HG02840 (cell line): ENCODE measurements at regions not wholly inside any gene's neighbourhood (a gene's known extent, or its start where the extent isn't known, plus 50 kb on each side); places are given as distances from the start of the nearest gene placed in this dataset.

Experiments
- ATAC-seq: cut with Tn5 transposase; IDR thresholded peaks from one replicate; pipeline ENCODE4 v1.9.1; 2021; ENCODE audit warnings: mild to moderate bottlenecking, moderate library complexity, moderate number of reproducible peaks; ENCODE audit not compliant: unreplicated experiment, low FRiP score

DNA sequence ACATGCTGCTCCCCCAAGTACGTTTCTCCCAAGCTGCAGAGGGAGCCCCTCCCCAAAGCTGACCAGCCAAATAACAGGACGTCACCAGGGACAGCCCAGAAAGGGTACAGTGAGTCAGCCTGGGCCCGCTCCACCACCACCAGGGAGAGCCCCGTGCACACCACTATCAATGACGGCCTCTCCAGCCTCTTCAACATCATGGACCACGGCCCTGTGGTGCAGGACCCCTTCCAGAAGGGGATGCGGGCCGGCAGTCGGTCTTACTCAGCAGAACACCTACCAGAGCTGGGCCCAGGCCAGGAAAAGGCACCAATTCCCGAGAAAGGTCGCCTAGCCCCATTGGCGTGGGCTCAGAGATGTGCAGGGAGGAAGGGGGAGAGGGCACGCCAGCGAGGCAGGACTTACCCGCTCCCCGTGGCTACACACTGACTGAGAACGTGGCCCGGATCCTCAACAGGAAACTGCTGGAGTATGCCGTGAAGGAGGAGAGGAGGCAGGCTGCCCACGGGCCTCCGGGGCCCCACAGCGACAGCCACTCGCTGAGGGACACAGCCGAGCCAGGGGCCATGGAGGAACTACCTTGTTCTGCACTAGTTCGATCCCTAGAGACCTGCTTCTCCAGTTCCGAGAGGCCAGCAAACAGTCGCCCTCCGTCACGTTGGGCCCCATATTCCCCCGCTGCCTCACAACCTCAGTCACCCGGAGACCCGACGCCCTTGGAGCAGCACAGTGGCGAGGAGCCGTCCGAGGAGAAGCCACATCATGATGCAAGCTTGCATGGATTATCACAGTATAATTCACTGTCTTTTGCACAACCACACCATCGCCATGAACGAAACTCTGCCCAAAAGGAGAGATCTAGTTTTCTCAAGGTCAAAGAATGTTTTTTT lies 815.9 kb upstream of the KLHL1 start:
- ATAC-seq: no peak

DNA sequence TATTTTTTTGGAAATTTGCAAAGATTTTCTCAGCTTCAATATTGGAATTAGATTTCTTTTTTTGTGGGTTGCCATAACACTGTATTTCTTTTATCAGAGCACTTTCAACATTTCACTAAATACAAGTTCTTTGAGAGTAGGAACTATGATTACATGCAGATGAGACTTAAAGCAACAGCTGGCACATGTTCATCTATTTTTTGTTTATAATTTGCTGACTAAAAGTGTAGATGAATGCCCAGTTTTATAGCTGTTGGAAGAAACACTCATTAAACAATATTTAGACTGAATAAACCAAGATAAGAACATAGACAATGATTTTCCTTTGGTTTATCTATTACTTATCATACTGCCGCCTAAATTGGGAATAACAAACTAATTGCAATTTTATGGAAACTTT lies 803.0 kb upstream of the KLHL1 start:
- ATAC-seq: no peak

DNA sequence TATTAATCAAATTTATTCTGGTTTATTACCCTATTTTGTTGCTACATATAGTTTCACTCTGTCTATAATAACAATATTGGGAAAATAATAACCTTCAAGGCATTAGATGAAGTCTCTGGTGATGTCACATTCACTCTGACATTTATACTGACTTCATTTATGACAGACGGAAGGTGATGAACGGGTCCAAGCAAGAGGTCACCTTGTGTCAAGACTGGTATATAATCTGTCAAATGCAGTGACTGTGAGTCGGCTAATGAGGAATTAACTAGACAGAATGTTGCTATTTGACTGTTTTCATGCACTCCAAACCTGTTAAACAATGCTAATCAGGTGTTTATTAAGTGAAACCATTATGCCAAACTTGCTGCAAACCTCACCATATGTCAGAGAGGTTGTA lies 800.5 kb upstream of the KLHL1 start:
- no peak for ATAC-seq

DNA sequence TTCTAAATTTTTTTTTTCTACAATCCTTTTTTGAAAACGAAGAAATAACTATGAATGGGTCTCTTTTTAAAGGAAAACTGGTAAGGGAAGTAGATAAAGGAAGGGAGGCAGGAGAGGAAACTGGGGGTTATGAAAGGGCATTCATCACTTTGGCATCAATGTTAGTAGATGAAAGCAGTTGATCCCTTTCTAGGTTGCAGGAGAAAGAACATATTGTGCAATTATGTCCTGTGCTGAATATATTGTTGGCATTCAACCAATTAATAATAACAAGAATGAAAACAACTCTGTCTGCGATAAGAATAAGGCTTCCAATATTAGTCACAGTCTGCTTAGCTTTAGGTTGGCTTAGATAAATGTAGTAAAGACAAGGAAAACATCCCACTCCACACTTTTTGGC lies 796.8 kb upstream of the KLHL1 start:
- ATAC-seq: no peak

DNA sequence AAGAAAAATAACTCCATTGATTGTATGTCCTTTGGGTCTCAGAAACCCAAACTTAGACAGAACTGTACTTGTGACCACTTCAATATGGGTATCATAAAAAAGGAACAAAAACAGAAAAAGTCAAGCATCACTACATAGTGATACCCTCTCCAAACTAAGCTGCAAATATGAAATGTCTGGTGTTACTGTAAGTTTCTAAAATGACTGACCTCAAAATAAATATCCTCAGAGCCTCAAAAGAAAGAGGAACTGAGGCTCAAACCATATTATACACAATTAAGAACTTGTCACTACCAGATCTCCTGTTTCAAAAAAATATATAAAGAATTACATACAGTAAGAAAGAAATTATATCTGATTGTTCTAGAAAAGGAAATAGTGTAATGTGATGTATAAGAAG lies 787.9 kb upstream of the KLHL1 start:
- no peak for ATAC-seq

DNA sequence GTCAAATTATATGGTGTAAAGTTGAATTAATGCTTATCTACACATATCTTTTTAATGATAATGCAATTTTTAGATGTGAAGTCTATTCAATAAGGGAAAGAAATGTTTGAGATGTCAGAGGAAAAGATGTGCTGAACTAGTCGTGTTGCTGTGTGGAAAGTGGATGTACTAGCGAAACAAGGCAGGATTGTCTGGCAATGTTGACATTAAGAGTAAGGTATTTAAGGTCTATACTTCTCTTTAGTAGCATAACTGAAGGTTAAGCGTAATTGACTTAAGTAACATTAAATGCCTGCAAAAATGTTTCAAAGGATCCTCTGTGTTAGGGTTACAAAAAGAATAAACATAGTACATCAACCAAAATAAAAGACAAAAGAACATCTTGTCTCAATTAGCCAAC lies 787.3 kb upstream of the KLHL1 start:
- no peak for ATAC-seq

DNA sequence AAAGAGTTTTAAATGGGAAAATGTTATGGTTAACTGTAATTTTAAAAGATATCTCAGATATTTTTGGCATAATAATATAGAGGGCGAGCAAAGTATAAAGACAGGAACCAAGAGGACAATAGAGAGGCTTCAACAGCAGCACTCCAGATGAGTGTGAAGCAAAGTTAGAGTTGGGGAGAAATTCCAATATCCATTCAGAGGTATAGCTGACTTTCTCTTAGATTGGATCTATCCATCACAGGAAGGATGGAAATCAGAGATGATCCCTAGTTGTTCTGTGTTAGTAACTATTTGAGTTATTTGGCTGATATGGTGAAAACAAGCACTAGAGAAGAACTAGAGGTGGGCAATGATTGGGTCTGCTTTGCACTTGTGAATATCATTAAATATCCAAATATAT lies 786.0 kb upstream of the KLHL1 start:
- ATAC-seq: no peak

DNA sequence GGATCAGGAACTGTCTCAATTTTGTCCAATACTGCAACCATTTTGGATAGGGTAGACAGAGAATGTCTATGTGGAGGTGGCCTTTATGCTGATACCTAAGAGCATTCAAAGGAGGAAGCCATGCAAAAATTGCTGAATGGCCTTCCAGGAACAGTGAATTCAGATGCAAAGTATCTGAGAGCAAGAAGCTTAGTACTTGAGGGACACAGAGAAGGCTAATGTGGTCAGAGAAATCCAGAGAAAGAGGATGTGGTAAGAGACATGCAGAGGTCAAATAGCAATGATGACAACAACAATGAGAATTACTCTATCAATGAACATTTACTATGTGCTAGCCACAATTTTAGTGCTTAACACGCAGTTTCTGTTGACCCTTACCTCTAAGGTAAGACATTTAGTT lies 785.6 kb upstream of the KLHL1 start:
- ATAC-seq: no peak

DNA sequence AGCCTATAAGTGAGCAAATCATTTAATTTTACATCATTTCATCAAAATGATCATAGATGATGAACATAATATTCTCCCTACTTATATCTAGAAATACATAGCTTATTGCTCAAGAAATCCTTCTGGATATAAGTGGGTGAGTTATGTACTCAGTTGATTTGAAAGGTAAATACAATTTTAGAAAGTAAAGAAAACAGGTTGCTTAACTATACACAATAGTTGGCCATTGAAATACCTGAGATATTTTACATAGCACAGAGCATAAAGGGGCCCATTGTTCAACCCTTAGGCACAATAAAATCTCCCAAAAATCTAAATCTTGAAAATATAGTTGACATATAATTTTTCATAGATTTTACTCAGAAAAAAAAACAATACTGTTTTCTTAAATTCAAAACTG lies 782.0 kb upstream of the KLHL1 start:
- no peak for ATAC-seq

DNA sequence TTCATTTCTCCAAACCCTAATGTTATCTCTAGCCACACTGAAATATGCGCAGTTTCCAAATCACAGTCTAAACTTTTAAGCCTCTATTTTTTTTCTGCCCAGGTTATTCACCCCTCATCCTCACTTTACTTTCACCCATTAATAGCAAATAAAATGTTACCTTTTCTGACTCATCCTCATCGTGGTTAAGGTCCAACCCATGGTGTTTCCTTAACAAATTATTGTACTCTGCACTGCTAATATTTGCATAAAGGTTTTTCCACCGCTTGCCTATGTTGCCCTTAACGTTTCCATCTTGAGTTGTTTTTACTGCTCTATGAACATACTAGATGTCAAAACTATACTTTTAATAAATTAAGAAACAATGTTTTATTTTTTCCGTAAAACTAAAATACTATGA lies 780.9 kb upstream of the KLHL1 start:
- no peak for ATAC-seq

DNA sequence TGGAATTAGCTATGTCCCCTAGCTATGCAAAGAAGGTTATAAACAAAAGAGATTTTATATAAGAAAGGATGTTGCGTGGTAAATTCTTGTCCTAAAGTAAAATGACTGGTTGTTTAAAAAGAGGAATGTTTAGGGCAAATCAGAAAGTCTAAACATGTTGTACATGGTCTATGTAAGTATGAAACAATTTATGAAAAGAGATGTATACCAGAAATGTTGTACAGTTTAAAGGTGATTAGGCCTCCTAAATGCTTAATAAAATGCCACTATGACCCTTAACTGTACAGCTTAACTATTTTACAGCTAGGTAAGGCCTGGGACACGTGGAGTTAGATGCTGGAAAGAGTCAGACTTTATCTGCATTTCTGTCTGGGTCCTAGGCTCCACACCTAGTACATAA lies 775.9 kb upstream of the KLHL1 start:
- no peak for ATAC-seq

DNA sequence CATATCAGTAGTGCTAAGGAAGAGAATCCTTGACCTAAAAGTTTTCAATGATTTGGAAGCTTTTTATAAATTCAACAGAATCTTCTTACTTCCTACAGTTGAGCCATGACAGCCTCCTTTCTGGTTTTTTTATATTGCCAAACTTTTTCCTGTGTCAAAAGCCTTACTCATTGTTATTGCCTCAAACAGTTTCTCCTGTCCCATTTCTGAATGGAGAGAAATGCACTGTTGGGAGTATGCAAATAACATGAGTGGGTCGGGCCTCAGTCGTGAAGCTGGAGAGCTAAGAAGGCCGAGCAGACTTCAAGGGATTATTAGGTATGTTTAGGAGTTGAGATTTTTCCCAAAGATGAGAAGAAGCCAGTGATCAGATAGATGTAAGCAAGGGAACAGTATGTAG lies 766.4 kb upstream of the KLHL1 start:
- no peak for ATAC-seq

DNA sequence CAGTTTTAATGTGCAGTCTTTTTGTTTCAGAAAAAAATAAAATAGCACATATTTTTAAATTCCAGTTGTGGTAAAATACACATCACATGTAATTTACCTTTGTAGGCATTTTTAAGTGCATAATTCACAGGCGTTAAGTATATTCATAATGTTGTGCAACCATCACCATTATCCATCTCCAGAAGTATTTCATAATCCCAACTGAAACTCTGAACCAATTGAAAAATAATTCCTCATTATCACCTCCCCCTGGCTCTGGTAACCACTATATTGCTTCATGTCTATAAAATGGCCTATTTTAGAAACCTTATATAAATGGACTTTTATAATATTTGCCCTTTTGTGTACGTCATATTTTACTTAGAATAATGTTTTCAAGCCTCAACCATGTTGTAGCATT lies 756.5 kb upstream of the KLHL1 start:
- ATAC-seq: no peak

DNA sequence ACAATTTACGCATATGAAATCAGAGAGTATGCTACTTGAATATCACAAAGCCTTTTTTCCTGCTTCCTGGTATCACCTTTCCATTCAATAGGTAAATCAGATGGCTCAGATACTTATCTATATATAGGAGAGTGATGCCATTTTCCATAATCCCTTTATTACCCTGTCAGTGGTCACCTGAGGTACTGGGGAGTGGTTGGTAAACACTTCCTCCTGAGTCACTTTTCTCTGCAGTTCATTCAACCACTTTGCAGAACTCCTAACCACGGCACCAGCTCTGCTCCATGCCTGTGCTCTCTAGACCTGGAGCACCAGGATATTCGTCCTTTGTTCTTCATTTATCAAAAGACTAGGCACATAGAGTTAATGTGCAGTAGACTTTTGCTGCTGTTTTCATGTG lies 748.5 kb upstream of the KLHL1 start:
- ATAC-seq: no peak

DNA sequence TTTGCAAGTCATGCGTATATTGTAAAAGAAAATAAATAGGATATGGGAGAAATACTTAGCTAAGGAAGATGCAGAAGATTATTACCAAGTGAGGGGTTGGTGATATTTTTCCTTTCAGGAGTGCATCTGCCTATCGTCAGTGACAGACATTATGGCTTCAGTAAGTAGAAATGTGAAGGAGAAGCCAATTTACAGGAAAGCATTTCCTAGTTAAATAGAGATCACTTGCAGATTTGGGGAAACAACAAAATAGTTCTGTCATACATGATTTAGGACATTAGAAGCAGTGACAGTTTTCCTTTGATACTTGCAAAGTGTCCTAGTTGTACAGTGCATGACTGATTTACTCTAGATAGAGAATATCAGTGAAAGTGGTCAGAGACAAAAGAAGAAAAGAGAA lies 747.8 kb upstream of the KLHL1 start:
- ATAC-seq: no peak

DNA sequence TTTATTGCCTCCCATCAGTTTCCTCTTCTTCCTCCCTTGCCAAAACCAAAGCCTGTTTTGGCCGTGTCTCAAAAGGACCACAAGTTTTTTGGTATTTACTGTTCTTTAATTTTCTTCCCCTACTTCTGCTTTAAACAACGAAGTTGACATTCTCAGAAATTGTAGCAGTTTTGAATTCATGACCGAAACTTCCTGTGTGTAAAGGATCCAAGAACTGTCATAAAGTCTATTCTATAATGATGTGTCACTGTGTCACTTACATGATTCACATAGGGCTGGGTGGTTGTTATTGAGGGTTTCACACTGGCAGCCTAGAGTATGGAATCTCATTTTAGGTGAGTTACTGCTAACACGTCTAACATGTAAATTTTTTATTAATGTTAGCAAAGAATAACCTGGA lies 741.0 kb upstream of the KLHL1 start:
- no peak for ATAC-seq

DNA sequence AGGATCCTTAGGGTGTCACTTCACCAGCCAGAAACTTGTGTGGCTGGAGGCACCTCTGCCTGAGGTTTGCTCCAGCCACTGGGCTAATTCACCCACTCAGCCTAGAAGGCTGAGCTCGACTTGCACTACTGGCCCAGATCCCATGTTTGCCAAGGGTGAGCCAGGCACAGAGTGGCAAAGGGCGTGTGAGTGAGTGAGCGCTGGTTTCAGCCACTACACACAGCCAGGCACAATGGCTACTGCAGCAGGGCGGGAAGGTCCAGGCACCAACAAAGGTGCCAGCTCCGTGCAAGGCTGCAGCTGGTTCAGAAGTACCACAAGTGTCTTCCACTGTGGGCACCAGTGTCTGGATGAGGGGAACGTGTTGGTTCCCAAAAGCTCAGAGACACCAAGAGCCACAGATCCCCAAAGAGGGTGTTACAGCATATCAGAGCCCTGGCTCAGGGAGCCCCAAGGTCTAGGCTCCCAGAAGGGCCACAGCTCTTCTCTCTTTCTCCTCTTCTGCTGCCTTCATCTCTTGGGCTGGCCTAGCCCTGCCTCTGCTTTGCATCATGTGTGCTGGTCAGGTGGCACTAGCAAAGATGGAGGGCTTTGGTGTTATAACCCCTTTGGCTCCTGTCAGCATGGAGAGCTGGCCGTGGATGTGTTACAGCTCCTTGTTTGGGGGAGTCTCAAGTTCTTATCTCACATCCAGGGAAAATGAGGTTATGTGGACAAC lies 736.3 kb upstream of the KLHL1 start:
- no peak for ATAC-seq

DNA sequence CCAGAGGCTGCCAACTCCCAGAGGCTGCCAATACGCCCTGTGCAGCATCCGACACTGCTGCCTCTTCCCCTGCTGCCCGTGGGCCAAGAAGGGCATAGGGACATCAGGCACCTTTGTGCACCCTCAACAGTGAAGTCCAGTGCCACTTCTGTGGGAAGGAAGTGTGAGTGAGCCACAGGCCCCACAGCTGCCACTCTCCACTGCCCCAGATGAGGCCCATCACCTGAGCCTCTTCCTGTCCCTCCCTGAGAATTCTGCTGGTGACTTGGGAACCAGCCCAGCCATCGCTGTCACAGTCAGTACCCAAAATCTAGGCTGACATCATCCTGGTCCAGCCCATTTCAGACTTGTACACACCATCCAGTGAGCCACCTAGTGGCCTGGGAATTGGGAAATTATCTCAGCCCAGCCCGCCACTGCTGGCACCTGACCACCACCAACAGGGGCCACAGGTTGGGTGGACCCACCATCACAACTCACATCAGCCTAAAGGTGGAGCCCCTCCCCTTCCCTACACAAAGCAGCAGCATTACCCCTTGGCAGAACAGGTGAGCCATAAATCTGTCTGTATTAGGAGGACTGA lies 733.9 kb upstream of the KLHL1 start:
- ATAC-seq: no peak

DNA sequence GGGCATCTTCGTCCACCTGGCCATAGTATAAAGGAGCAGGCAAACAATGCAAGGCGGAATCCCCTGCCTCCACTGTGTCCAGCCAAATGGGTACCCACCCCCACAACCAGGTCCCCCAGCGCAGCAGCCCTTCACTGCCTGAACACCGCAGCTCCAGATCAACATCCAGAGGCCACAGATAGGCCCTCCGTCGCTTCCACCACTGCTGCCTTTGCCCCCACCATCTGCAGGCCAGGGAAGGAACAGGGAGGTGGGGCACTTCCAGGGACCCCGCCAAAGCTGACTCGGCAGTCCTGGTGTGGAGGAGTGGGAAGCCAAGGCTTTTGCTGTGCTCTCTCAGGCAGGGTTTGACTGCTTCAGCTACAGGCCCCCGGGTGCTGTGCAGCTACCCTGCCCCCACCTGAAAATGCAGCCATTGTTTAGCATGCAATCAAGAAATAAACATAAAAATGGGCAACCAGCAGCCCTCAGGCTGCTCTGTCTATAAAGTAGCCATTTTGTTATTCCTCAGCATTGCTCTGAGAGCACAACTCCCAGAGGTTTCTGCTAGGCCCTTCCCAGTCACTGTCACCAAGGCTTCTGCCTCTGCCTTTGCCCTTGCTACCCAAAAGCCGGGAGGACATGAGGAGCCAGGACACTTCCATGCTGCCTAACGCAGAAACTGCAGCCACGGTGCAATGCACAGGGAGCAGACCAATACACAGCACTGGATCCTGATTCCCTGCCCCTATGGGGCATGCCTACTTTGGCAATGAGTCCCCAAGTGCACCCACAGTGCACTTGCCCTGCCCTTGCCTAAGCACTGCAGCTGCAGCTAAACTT lies 733.2 kb upstream of the KLHL1 start:
- ATAC-seq: no peak

DNA sequence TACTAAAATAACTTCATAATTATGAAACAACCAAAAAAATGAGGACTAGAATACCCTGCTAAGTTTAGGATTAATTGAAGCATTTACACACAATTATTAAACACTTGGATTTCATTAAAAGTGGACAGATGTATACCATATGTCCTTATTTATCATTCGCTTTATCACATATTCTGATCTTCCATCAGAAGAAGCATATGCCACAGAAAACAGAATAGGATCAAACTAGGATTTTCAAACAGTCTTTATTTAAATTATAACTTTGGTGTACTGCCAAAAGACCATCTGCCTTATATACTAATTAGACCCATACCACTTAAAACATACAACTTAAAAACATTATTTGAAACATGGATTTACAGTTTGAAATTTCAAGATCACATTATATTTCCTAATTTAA lies 727.1 kb upstream of the KLHL1 start:
- no peak for ATAC-seq

DNA sequence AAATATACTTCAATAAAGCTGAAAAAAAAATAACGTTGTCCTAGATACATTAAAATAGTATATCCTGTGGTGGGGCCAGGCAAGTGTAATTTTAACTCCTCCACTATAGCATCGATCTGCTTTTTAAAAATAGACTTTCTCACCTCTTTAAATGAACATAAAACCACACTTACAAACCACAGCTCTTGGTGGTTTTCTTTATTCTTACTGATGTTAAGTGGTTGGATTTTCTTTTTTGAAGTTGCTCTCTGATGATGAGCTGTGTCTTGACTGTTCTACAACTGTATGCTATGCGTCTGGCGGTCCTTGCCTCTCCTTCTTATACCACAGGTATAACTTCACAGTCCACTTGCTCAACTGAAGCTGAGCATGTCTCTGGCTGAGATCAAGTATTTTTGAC lies 721.5 kb upstream of the KLHL1 start:
- ATAC-seq: no peak
